ENCODE measurements at regions not wholly inside any gene's neighbourhood (a gene's known extent, or its start where the extent isn't known, plus 50 kb on each side); places are given as distances from the start of the nearest gene placed in this dataset.

DNA sequence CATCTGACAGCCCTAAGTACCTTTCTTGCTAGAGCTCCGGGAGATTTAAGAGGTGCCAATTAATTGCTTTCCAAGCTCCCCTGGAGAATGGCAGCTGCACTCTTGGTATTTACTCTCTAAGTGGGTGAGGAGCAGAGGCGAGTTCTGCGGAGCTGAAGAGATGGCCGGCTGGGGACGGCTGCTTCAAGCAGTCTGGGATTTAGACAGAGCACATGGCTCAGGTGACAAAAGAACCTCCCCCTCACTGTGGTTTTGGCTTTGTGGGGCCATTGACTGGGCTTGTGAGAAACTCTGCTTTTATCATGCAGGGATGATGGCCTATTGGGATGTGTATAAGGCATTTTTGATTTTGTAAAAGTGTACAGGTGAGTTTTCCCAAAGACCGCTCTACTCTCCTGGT, 239.3 kb upstream of the EEF2KMT start:
- no peak for DNase-seq (ENCODE audit: low read depth, low spot score)

DNA sequence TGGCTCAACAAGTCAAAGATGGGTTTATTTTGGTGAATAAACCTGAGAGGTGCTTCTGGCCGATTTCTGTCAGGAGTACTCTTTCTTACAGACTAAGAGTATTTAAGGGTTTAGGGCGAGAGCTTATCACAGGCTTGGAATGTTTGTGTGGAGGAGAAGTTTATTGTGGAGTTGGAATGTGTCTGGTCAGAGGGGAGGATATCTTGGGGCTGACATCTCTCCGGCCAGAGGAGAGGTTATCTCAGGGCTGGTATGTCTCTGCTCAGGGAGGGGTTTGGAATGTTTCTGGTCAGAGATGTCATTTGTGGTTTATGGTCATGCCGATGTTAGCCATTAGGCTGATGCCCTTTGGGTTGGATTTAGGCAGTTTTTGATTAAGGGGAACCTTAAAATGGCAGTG, 236.4 kb upstream of the EEF2KMT start:
- H3K27ac ChIP-seq (ENCODE audit: low read depth, low read length): no peak overlapping the region
- H3K9me2 ChIP-seq (ENCODE audit: insufficient read depth): no peaks in the 10 kb centered on the region
- ATAC-seq (no peak), DNase-seq (ENCODE audit: low read depth, low spot score) (no peak)
- intact Hi-C loops (cut with micrococcal nuclease): no loop called here
- BruUV-seq (replicated peaks): no TSS peak
- no peaks in the 10 kb centered on the region for H3K36me3 ChIP-seq (ENCODE audit: control insufficient read depth in 1 of 2, insufficient read depth in 2 of 2, low read length in 2 of 2)
- H2AFZ ChIP-seq (ENCODE audit: low read depth, low read length, poor library complexity, severe bottlenecking): no peak overlapping the region
- no peaks in the 10 kb centered on the region for H4K20me1 ChIP-seq (ENCODE audit: insufficient read depth)
- H3K9ac ChIP-seq (ENCODE audit: low read length): no peak overlapping the region
- H3K79me2 ChIP-seq (ENCODE audit: insufficient read depth, low read length): no peaks in the 10 kb centered on the region
- RAD21 ChIA-PET (ENCODE audit: low non-redundant PET in 1 of 2, low total read pairs in 2 of 2, uncharacterized antibody in 2 of 2, unreplicated experiment in 2 of 2): no interaction called here
- no peaks in the 10 kb centered on the region for H3K9me3 ChIP-seq (ENCODE audit: control insufficient read depth in 1 of 2, insufficient read depth in 1 of 2, low read depth in 1 of 2, low read length in 2 of 2)
- POLR2A ChIA-PET: no interaction called here
- CTCF ChIA-PET: no interaction called here
- H3K4me3 ChIP-seq (replicated peaks in 1 of 2; ENCODE audit: low read depth in 1 of 2, low read length in 2 of 2): no peak overlapping the region
- H3K27me3 ChIP-seq (ENCODE audit: insufficient read depth, low read length): peaks cover 21% of the 10 kb centered on the region
- no peaks in the 10 kb centered on the region for H3K4me1 ChIP-seq (ENCODE audit: control insufficient read depth in 1 of 2, insufficient read depth in 2 of 2, low read length in 2 of 2)
- no peak overlapping the region for H3K4me2 ChIP-seq (ENCODE audit: low read length)
- TF ChIP-seq, protein P1, sequence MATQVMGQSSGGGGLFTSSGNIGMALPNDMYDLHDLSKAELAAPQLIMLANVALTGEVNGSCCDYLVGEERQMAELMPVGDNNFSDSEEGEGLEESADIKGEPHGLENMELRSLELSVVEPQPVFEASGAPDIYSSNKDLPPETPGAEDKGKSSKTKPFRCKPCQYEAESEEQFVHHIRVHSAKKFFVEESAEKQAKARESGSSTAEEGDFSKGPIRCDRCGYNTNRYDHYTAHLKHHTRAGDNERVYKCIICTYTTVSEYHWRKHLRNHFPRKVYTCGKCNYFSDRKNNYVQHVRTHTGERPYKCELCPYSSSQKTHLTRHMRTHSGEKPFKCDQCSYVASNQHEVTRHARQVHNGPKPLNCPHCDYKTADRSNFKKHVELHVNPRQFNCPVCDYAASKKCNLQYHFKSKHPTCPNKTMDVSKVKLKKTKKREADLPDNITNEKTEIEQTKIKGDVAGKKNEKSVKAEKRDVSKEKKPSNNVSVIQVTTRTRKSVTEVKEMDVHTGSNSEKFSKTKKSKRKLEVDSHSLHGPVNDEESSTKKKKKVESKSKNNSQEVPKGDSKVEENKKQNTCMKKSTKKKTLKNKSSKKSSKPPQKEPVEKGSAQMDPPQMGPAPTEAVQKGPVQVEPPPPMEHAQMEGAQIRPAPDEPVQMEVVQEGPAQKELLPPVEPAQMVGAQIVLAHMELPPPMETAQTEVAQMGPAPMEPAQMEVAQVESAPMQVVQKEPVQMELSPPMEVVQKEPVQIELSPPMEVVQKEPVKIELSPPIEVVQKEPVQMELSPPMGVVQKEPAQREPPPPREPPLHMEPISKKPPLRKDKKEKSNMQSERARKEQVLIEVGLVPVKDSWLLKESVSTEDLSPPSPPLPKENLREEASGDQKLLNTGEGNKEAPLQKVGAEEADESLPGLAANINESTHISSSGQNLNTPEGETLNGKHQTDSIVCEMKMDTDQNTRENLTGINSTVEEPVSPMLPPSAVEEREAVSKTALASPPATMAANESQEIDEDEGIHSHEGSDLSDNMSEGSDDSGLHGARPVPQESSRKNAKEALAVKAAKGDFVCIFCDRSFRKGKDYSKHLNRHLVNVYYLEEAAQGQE (IDR thresholded peaks at IDR 0.05; ENCODE audit: low read depth): no peak
- no peak for TF ChIP-seq YY1 (IDR thresholded peaks at IDR 0.05; ENCODE audit: extremely low read depth, insufficient replicate concordance, low read depth, low read length)
- TF ChIP-seq POLR2A (IDR thresholded peaks at IDR 0.05; ENCODE audit: borderline replicate concordance, extremely low read depth, insufficient read depth, insufficient read length): no peak
- no peak for TF ChIP-seq POLR2AphosphoS5 (IDR thresholded peaks at IDR 0.05; ENCODE audit: low read depth, low read length)
- no peak for TF ChIP-seq ATF3 (IDR thresholded peaks at IDR 0.05)
- no peak for TF ChIP-seq CEBPB (IDR thresholded peaks at IDR 0.05; ENCODE audit: low read depth)
- TF ChIP-seq EGR1 (IDR thresholded peaks at IDR 0.05; ENCODE audit: low read depth): no peak

More for the DNA sequence above, 239.3 kb upstream of the EEF2KMT start:
- ChIA-PET RAD21 (ENCODE audit: low non-redundant PET in 1 of 2, low total read pairs in 2 of 2, uncharacterized antibody in 2 of 2, unreplicated experiment in 2 of 2) (no interaction called here), CTCF (no interaction called here), POLR2A (no interaction called here)
- intact Hi-C loops (cut with micrococcal nuclease): no loop called here
- Histone ChIP-seq H3K27ac (ENCODE audit: low read depth, low read length) (no peak overlapping the region), H3K79me2 (ENCODE audit: insufficient read depth, low read length) (no peaks in the 10 kb centered on the region), H3K4me3 (replicated peaks in 1 of 2; ENCODE audit: low read depth in 1 of 2, low read length in 2 of 2) (no peak overlapping the region), H4K20me1 (ENCODE audit: insufficient read depth) (no peaks in the 10 kb centered on the region), H2AFZ (ENCODE audit: low read depth, low read length, poor library complexity, severe bottlenecking) (no peak overlapping the region), H3K9me3 (ENCODE audit: control insufficient read depth in 1 of 2, insufficient read depth in 1 of 2, low read depth in 1 of 2, low read length in 2 of 2) (no peaks in the 10 kb centered on the region), H3K4me1 (ENCODE audit: control insufficient read depth in 1 of 2, insufficient read depth in 2 of 2, low read length in 2 of 2) (no peaks in the 10 kb centered on the region), H3K9ac (ENCODE audit: low read length) (no peak overlapping the region), H3K36me3 (ENCODE audit: control insufficient read depth in 1 of 2, insufficient read depth in 2 of 2, low read length in 2 of 2) (no peaks in the 10 kb centered on the region), H3K4me2 (ENCODE audit: low read length) (no peak overlapping the region), H3K27me3 (ENCODE audit: insufficient read depth, low read length) (peaks cover 31% of the 10 kb centered on the region), H3K9me2 (ENCODE audit: insufficient read depth) (no peaks in the 10 kb centered on the region)
- ATAC-seq: no peak
- no peak for TF ChIP-seq CEBPB (IDR thresholded peaks at IDR 0.05; ENCODE audit: low read depth)
- TF ChIP-seq SP1 (IDR thresholded peaks at IDR 0.05; ENCODE audit: low read depth): no peak
- no peak for TF ChIP-seq RAD21 (IDR thresholded peaks at IDR 0.05; ENCODE audit: low read depth)
- no peak for TF ChIP-seq SRF (IDR thresholded peaks at IDR 0.05; ENCODE audit: low read depth)
- TF ChIP-seq, protein P1 (IDR thresholded peaks at IDR 0.05; ENCODE audit: low read depth): no peak
- TF ChIP-seq EZH2 (IDR thresholded peaks at IDR 0.05): no peak
- TF ChIP-seq EGR1 (IDR thresholded peaks at IDR 0.05; ENCODE audit: low read depth): no peak
- no TSS peak for BruUV-seq (replicated peaks)
